GM23338 (cell line): ENCODE measurements at regions not wholly inside any gene's neighbourhood (a gene's known extent, or its start where the extent isn't known, plus 50 kb on each side); places are given as distances from the start of the nearest gene placed in this dataset.

ENCODE experiments used
- ATAC-seq: fragments of 200-7000 bp; cut with Tn5 transposase; 3 replicates; pipeline ENCODE4 v1.9.1; 2020
- DNase-seq: peaks from one replicate; pipeline ENCODE4 v3.0.0-alpha.2; 2015; ENCODE audit warnings: low spot score
- H2AFZ ChIP-seq: fragments of 200-600 bp; sonication (generic); 2 replicates; pipeline ENCODE4 v1.8.0; 2016; ENCODE audit warnings: antibody characterized with exemption, mild to moderate bottlenecking, moderate library complexity
- H3F3A ChIP-seq: fragments of 200-600 bp; sonication (generic); replicated peaks from 2 replicates; pipeline ENCODE4 v1.8.0; 2017; ENCODE audit warnings: antibody characterized with exemption, mixed run types, low read depth
- H3K27ac ChIP-seq: fragments of 200-600 bp; sonication (generic); 2 replicates; pipeline ENCODE4 v1.6.1; 2016; ENCODE audit warnings: low read depth
- H3K27me3 ChIP-seq: fragments of 200-600 bp; sonication (generic); 2 replicates; pipeline ENCODE4 v1.8.0; 2016; ENCODE audit warnings: mild to moderate bottlenecking, mixed run types, moderate library complexity; ENCODE audit not compliant: insufficient read depth
- H3K36me3 ChIP-seq: fragments of 200-600 bp; sonication (generic); 2 replicates; pipeline ENCODE4 v1.8.0; 2016; ENCODE audit warnings: mild to moderate bottlenecking; ENCODE audit not compliant: insufficient read depth
- H3K4me1 ChIP-seq: fragments of 200-600 bp; sonication (generic); 2 replicates; pipeline ENCODE4 v1.8.0; 2016; ENCODE audit warnings: mild to moderate bottlenecking, moderate library complexity; ENCODE audit not compliant: insufficient read depth
- H3K4me2 ChIP-seq: fragments of 200-600 bp; sonication (generic); 2 replicates; pipeline ENCODE4 v1.7.1; 2017; ENCODE audit warnings: mixed run types
- H3K4me3 ChIP-seq: fragments of 200-600 bp; sonication (generic); 2 replicates; pipeline ENCODE4 v1.6.1; 2016; ENCODE audit warnings: mixed run types
- H3K79me2 ChIP-seq: fragments of 200-600 bp; sonication (generic); replicated peaks from 2 replicates; pipeline ENCODE4 v1.8.0; 2017; ENCODE audit warnings: mild to moderate bottlenecking; ENCODE audit not compliant: insufficient read depth
- H3K9me2 ChIP-seq: fragments of 200-600 bp; sonication (generic); 2 replicates; pipeline ENCODE4 v1.8.0; 2017; ENCODE audit not compliant: insufficient read depth
- H4K20me1 ChIP-seq: fragments of 200-600 bp; sonication (generic); replicated peaks from 2 replicates; pipeline ENCODE4 v1.8.0; 2017; ENCODE audit warnings: mild to moderate bottlenecking; ENCODE audit not compliant: insufficient read depth
- H3K27ac Mint-ChIP-seq: 2 replicates; pipeline ENCODE4 v1.8.0; 2020; ENCODE audit warnings: inconsistent platforms, mild to moderate bottlenecking, moderate library complexity, mixed read lengths
- H3K27me3 Mint-ChIP-seq: 3 replicates; pipeline ENCODE4 v1.8.0; 2022; ENCODE audit warnings: low read depth, mild to moderate bottlenecking, moderate library complexity, mixed read lengths, inconsistent platforms; ENCODE audit not compliant: insufficient read depth, poor library complexity
- H3K36me3 Mint-ChIP-seq: 3 replicates; pipeline ENCODE4 v1.8.0; 2021; ENCODE audit warnings: low read depth, mild to moderate bottlenecking, inconsistent platforms, moderate library complexity, mixed read lengths
- H3K4me1 Mint-ChIP-seq: 3 replicates; pipeline ENCODE4 v1.8.0; 2020; ENCODE audit warnings: mild to moderate bottlenecking, inconsistent platforms, mixed read lengths
- H3K4me3 Mint-ChIP-seq: 3 replicates; pipeline ENCODE4 v1.8.0; 2021; ENCODE audit warnings: moderate library complexity, mild to moderate bottlenecking, inconsistent platforms, mixed read lengths
- H3K9me3 Mint-ChIP-seq: 3 replicates; pipeline ENCODE4 v1.8.0; 2020; ENCODE audit warnings: moderate library complexity, mild to moderate bottlenecking, inconsistent platforms, mixed read lengths
- CTCF ChIP-seq, 2 experiments: fragments of 200-600 bp in 1 of 2; sonication (generic) in 1 of 2; conservative IDR thresholded peaks; 2 replicates each; pipeline versions ENCODE4 v1.5.1 to v1.6.1; 2016 to 2017; ENCODE audit warnings: antibody characterized with exemption in 2 of 2, low read depth in 2 of 2, mild to moderate bottlenecking in 2 of 2, moderate library complexity in 1 of 2
- ETS1 ChIP-seq: IDR thresholded peaks from 2 replicates; pipeline ENCODE4 v1.6.1; 2016; ENCODE audit warnings: antibody characterized with exemption
- EZH2 ChIP-seq: fragments of 200-600 bp; sonication (generic); IDR thresholded peaks from one replicate; pipeline ENCODE4 v1.8.0; 2017; ENCODE audit warnings: antibody characterized with exemption, mild to moderate bottlenecking, low read depth; ENCODE audit not compliant: unreplicated experiment
- JUNB ChIP-seq: IDR thresholded peaks from one replicate; pipeline ENCODE4 v1.6.1; 2016; ENCODE audit warnings: antibody characterized with exemption; ENCODE audit not compliant: unreplicated experiment
- STAT1 ChIP-seq: IDR thresholded peaks from one replicate; pipeline ENCODE4 v1.6.1; 2016; ENCODE audit warnings: antibody characterized with exemption; ENCODE audit not compliant: unreplicated experiment
- ZNF114 ChIP-seq: fragments of 250-450 bp; sonication (Bioruptor Pico); IDR thresholded peaks from 2 replicates; pipeline ENCODE4 v1.5.0; 2020; ENCODE audit warnings: mild to moderate bottlenecking, moderate library complexity
- ZNF462 ChIP-seq: fragments of 250-450 bp; sonication (Bioruptor Pico); IDR thresholded peaks from 2 replicates; pipeline ENCODE4 v1.5.0; 2020; ENCODE audit warnings: mild to moderate bottlenecking, moderate library complexity

- Histone ChIP-seq H4K20me1 (no peaks in the 10 kb centered on the region), H3F3A (no peaks in the 10 kb centered on the region), H3K4me1 (no peaks in the 10 kb centered on the region), H3K27me3 (no peaks in the 10 kb centered on the region), H3K9me2 (no peaks in the 10 kb centered on the region), H3K4me2 (no peak overlapping the region), H2AFZ (no peak overlapping the region), H3K79me2 (no peaks in the 10 kb centered on the region), H3K27ac (no peak overlapping the region), H3K4me3 (no peak overlapping the region), H3K36me3 (no peaks in the 10 kb centered on the region)
- H3K27ac Mint-ChIP-seq = no peak overlapping the region
- H3K4me3 Mint-ChIP-seq = no peak overlapping the region
- DNase-seq (no peak), ATAC-seq (no peak)
- H3K9me3 Mint-ChIP-seq = no peaks in the 10 kb centered on the region
- H3K36me3 Mint-ChIP-seq = no peaks in the 10 kb centered on the region
- no peaks in the 10 kb centered on the region for H3K4me1 Mint-ChIP-seq
- TF ChIP-seq CTCF (conservative IDR thresholded peaks at IDR 0.05; ENCODE audit: low read depth in 2 of 2) = no peak
- TF ChIP-seq ZNF114 (CRISPR knock-in tag) = no peak
- TF ChIP-seq ETS1 = no peak
- peaks cover 2% of the 10 kb centered on the region for H3K27me3 Mint-ChIP-seq
These were observed 142.7 kb upstream of the SYT1 start for GRCh38 chr12:78721906-78722305.

GRCh38 chr12:78725033-78725432, 139.5 kb upstream of the SYT1 start:
- DNase-seq = no peak
- Histone ChIP-seq H3K79me2 (no peaks in the 10 kb centered on the region), H3K27me3 (no peaks in the 10 kb centered on the region), H4K20me1 (no peaks in the 10 kb centered on the region), H3F3A (no peaks in the 10 kb centered on the region), H2AFZ (no peak overlapping the region), H3K36me3 (no peaks in the 10 kb centered on the region), H3K4me2 (no peak overlapping the region), H3K4me3 (no peak overlapping the region), H3K9me2 (no peaks in the 10 kb centered on the region), H3K4me1 (no peaks in the 10 kb centered on the region), H3K27ac (no peak overlapping the region)
- peaks cover 2% of the 10 kb centered on the region for H3K27me3 Mint-ChIP-seq
- ATAC-seq = no peak
- H3K36me3 Mint-ChIP-seq = no peaks in the 10 kb centered on the region
- no peaks in the 10 kb centered on the region for H3K4me1 Mint-ChIP-seq
- no peak overlapping the region for H3K27ac Mint-ChIP-seq
- H3K9me3 Mint-ChIP-seq = no peaks in the 10 kb centered on the region
- no peak overlapping the region for H3K4me3 Mint-ChIP-seq
- TF ChIP-seq EZH2 (no peak), STAT1 (no peak), ZNF462 (CRISPR knock-in tag) (no peak), ZNF114 (CRISPR knock-in tag) (no peak), JUNB (no peak)
